Smooth muscle cell of the brain vasculature (primary cell): ENCODE measurements at regions not wholly inside any gene's neighbourhood (a gene's known extent, or its start where the extent isn't known, plus 50 kb on each side); places are given as distances from the start of the nearest gene placed in this dataset.

Source experiments
- DNase-seq: peaks from one replicate; pipeline ENCODE4 v3.0.0-alpha.2; 2012; ENCODE audit warnings: low read depth, low spot score

- no peak for DNase-seq
Measured at GRCh38 chr7:144982133-144982532, 146.3 kb upstream of the TPK1 start.

GRCh38 chr7:144975882-144976281 is 140.0 kb upstream of the TPK1 start:
- DNase-seq = no peak

GRCh38 chr7:144969787-144970186 is 133.9 kb upstream of the TPK1 start:
- DNase-seq = no peak

GRCh38 chr7:144960763-144961162 is 124.9 kb upstream of the TPK1 start:
- no peak for DNase-seq

GRCh38 chr7:144957998-144958397 is 122.1 kb upstream of the TPK1 start:
- no peak for DNase-seq

- no peak for DNase-seq
Measured at GRCh38 chr7:144955422-144955821, 119.6 kb upstream of the TPK1 start.

GRCh38 chr7:144941127-144941526 is 105.3 kb upstream of the TPK1 start:
- no peak for DNase-seq

- no peak for DNase-seq
Measured at GRCh38 chr7:144937199-144937598, 101.3 kb upstream of the TPK1 start.

- no peak for DNase-seq
Measured at GRCh38 chr7:144936314-144936713, 100.5 kb upstream of the TPK1 start.

GRCh38 chr7:144910411-144910810 is 74.6 kb upstream of the TPK1 start:
- DNase-seq = no peak

GRCh38 chr7:144908943-144909556 is 73.2 kb upstream of the TPK1 start:
- no peak for DNase-seq

- DNase-seq = no peak
Measured at GRCh38 chr7:144908324-144908723, 72.5 kb upstream of the TPK1 start.

GRCh38 chr7:144907577-144907976 is 71.7 kb upstream of the TPK1 start:
- no peak for DNase-seq

- no peak for DNase-seq
Measured at GRCh38 chr7:144903201-144903600, 67.3 kb upstream of the TPK1 start.

GRCh38 chr7:144892761-144893160 is 56.9 kb upstream of the TPK1 start:
- DNase-seq = no peak
